GM10266 (cell line): ENCODE measurements at regions not wholly inside any gene's neighbourhood (a gene's known extent, or its start where the extent isn't known, plus 50 kb on each side); places are given as distances from the start of the nearest gene placed in this dataset.

Source experiments
- DNase-seq: peaks from one replicate; pipeline ENCODE4 v3.0.0; 2012; ENCODE audit errors: extremely low spot score
- CTCF ChIP-seq: IDR thresholded peaks from 2 replicates; pipeline ENCODE4 v1.5.1; 2012; ENCODE audit warnings: mild to moderate bottlenecking, low read depth; ENCODE audit not compliant: control insufficient read depth, insufficient read depth; ENCODE audit errors: missing control alignments

GRCh38 chr4:129531253-129531652, 435.3 kb downstream of the C4orf33 start:
- DNase-seq, result no peak
- TF ChIP-seq CTCF, result no peak

DNA sequence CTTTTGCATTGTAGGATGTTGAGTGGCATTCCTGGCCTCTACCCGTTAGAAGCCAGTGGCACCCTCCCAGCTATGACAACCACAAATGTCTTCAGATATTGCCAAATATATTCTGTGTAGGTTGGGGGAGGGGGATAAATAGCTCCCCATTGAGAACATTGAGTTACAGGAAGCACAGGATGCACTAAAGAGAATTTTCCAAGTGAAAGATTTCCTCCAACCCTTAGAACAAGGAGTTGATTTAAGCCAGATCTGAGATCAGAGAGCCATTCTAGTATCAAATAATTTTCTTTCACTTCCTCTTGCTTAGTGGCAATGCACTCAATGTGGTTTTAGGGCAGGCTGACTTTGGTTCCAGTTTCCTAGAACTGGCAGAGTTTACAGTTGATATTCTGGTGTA, 436.6 kb downstream of the C4orf33 start:
- no peak for DNase-seq
- no peak for TF ChIP-seq CTCF

DNA sequence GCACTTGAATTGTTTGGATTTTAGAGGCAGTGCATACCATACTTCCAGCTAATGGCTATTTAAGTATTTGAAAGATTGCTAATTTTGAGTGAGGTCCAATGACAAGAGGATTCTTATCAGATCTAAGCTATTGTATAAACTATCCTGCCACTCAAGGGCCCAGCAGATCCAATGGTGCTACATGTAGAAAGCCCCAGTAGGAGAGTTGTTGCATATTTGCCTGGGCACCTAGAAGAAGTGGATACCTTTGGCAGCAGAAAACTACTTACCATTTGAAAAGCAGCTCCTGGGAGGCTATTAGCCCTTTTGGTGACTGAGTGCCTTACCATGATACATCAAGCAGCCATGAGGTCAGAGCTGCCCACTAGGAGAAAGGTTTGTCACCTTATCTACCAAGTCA, 447.3 kb downstream of the C4orf33 start:
- DNase-seq, result no peak
- TF ChIP-seq CTCF, result no peak

GRCh38 chr4:129545599-129546278, 449.8 kb downstream of the C4orf33 start:
- no peak for DNase-seq
- TF ChIP-seq CTCF, result no peak

DNA sequence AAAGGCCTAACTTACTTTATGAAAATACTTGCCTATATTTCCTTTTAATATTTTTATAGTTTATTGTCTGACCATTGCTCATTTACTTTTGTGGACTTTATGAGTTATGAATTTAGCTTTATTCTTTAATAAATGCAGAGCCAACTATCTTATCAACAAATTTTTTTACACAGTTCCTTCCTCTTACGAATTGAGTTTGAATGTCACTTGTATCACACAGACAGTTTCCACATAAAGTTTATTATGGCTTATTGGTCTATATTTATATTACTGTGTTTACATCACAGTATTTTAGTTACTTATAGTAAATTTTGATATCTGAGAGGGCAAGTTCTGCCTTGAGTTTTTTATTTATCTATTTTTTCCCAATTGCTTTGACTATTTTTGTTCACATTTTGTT, 450.6 kb downstream of the C4orf33 start:
- no peak for DNase-seq
- no peak for TF ChIP-seq CTCF

DNA sequence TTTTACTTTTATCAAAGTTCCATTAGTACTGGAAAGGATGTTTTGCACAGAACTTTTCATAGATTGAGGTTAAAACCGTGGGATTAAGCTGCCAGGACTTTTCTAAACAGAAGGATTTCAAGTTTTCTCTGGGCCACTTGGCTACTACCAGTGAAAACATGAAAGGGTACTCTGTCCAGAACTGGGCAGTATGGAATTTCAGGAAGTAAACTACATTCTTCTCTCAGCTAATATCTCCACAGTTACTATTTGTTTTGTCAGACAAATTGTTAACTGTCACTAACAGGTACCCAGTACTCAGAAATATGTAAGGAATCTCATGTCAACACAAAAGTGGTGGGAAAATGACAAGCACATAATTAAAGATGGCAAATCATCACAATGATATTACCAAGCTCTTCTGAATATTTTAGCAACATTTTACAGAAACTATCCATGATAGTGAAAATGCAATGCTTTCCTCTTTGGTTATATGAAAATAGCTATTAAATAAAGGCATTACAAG, 454.4 kb downstream of the C4orf33 start:
- no peak for DNase-seq
- TF ChIP-seq CTCF, result no peak

DNA sequence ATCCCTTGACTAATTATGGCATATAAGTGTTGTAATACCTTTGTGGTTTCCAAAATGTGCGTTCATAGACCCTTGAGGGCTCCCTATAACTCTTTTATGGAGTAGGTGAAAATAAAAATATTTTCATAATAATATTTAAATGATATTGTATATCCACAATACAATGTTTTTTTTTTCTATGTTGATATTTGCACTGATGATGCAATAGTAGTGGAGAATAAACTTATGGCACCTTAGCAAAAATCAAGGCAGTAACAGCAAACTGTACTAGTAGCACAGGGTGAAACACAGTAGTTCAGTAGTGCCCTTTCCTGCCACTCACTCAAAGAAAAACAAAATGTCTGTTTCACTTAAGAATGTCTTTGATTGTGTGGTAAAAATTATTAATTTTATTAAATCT, 465.3 kb downstream of the C4orf33 start:
- DNase-seq, result no peak
- TF ChIP-seq CTCF, result no peak
